Endometrium (tissue), 2 donors: ENCODE measurements at regions not wholly inside any gene's neighbourhood (a gene's known extent, or its start where the extent isn't known, plus 50 kb on each side); places are given as distances from the start of the nearest gene placed in this dataset.

Experiments
- FAIRE-seq: peaks from 2 replicates; lab custom pipeline; 2012; peaks lifted over from hg19 to GRCh38; lab: Jason Lieb, UNC
- donor health status: control.
- donor health status: control.

GRCh38 chr2:185891403-185891802, 152.8 kb downstream of the FSIP2 start:
- FAIRE-seq: no peak

GRCh38 chr2:185891804-185892411, 153.3 kb downstream of the FSIP2 start:
- FAIRE-seq: no peak

GRCh38 chr2:185892484-185892883, 153.9 kb downstream of the FSIP2 start:
- FAIRE-seq: no peak

- FAIRE-seq: no peak
Observed at GRCh38 chr2:185894223-185894622, 155.6 kb downstream of the FSIP2 start.

GRCh38 chr2:185895828-185896693, 157.5 kb downstream of the FSIP2 start:
- no peak for FAIRE-seq

- no peak for FAIRE-seq
Observed at GRCh38 chr2:185899366-185899765, 160.8 kb downstream of the FSIP2 start.

- FAIRE-seq: no peak
Observed at GRCh38 chr2:185919155-185919554, 180.6 kb downstream of the FSIP2 start.

- no peak for FAIRE-seq
Observed at GRCh38 chr2:185921048-185921756, 182.6 kb downstream of the FSIP2 start.

GRCh38 chr2:185934232-185934631, 195.6 kb downstream of the FSIP2 start:
- no peak for FAIRE-seq

- FAIRE-seq: no peak
Observed at GRCh38 chr2:185939858-185940257, 201.3 kb downstream of the FSIP2 start.

GRCh38 chr2:185942855-185943254, 204.3 kb downstream of the FSIP2 start:
- no peak for FAIRE-seq

- FAIRE-seq: no peak
Observed at GRCh38 chr2:185947722-185948121, 209.1 kb downstream of the FSIP2 start.

- FAIRE-seq: no peak
Observed at GRCh38 chr2:185952100-185952499, 213.5 kb downstream of the FSIP2 start.

GRCh38 chr2:185954389-185954788, 215.8 kb downstream of the FSIP2 start:
- FAIRE-seq: no peak

- FAIRE-seq: no peak
Observed at GRCh38 chr2:185955050-185955449, 216.4 kb downstream of the FSIP2 start.

GRCh38 chr2:185967335-185967734, 228.7 kb downstream of the FSIP2 start:
- FAIRE-seq: no peak

GRCh38 chr2:185970148-185970852, 231.7 kb downstream of the FSIP2 start:
- no peak for FAIRE-seq

GRCh38 chr2:185978634-185979407, 240.2 kb downstream of the FSIP2 start:
- no peak for FAIRE-seq

GRCh38 chr2:185979546-185980071, 241.0 kb downstream of the FSIP2 start:
- no peak for FAIRE-seq

- no peak for FAIRE-seq
Observed at GRCh38 chr2:185980944-185981343, 242.3 kb downstream of the FSIP2 start.

- no peak for FAIRE-seq
Observed at GRCh38 chr2:185984670-185985069, 246.1 kb downstream of the FSIP2 start.
